ENCODE measurements at regions not wholly inside any gene's neighbourhood (a gene's known extent, or its start where the extent isn't known, plus 50 kb on each side); places are given as distances from the start of the nearest gene placed in this dataset.

- TF ChIP-seq CTCF (conservative IDR thresholded peaks at IDR 0.05 in 1 of 2, IDR thresholded peaks at IDR 0.05 in 1 of 2; ENCODE audit: low read depth in 1 of 2, low read length in 2 of 2) (no peak), EZH2 (IDR thresholded peaks at IDR 0.05; ENCODE audit: low read length, missing control alignments) (no peak)
These were observed 695.5 kb upstream of the DDX18 start for GRCh38 chr2:117118994-117119393.

Measured in fibroblast of lung (primary cell).